ENCODE measurements at regions not wholly inside any gene's neighbourhood (a gene's known extent, or its start where the extent isn't known, plus 50 kb on each side); places are given as distances from the start of the nearest gene placed in this dataset.

DNA sequence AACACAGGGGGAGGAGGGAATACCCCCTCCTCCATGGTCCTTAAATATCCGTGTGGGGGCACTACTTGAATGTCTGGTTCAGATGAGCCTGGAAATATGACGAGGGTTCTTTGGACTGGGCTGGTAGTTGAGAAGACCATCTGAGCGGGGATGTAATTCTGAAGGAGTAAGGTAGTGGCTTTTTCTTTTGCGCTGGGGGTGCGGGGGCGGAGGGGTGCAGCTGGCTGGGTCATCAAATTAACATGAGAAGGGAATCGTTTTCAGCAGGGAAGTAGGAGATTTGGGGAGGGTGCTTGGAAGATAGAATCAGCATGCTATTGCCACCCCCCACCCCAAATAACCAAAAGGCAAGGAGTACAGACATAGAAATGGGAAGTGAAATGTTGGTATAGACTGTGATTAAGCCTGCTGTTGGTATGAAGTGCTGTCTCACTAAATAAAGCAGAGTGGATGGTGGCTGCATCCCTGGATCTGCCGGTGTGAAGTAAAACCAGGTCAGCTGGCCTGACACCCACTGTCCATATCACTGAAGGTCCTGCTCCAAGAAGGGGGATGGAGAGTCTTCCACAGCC, 121.9 kb upstream of the HSD17B12 start:
- Histone ChIP-seq H3K9me3 (replicated peaks) (no peaks in the 10 kb centered on the region), H3K27me3 (replicated peaks) (peaks cover 85% of the 10 kb centered on the region), H3K4me3 (no peak overlapping the region), H3K27ac (no peak overlapping the region), H3K4me1 (replicated peaks) (no peaks in the 10 kb centered on the region), H3K36me3 (no peaks in the 10 kb centered on the region)
- no peak for DNase-seq (ENCODE audit: low read depth in 1 of 2, low spot score in 2 of 2)

- no peak overlapping the region for H3K27ac ChIP-seq
- no peak for DNase-seq (ENCODE audit: low read depth in 1 of 2, low spot score in 2 of 2)
- H3K4me3 ChIP-seq = no peak overlapping the region
- H3K4me1 ChIP-seq (replicated peaks) = no peaks in the 10 kb centered on the region
- H3K36me3 ChIP-seq = no peaks in the 10 kb centered on the region
- peaks cover 58% of the 10 kb centered on the region for H3K27me3 ChIP-seq (replicated peaks)
- H3K9me3 ChIP-seq (replicated peaks) = no peaks in the 10 kb centered on the region
Observed at GRCh38 chr11:43561832-43562231, 118.7 kb upstream of the HSD17B12 start.

DNA sequence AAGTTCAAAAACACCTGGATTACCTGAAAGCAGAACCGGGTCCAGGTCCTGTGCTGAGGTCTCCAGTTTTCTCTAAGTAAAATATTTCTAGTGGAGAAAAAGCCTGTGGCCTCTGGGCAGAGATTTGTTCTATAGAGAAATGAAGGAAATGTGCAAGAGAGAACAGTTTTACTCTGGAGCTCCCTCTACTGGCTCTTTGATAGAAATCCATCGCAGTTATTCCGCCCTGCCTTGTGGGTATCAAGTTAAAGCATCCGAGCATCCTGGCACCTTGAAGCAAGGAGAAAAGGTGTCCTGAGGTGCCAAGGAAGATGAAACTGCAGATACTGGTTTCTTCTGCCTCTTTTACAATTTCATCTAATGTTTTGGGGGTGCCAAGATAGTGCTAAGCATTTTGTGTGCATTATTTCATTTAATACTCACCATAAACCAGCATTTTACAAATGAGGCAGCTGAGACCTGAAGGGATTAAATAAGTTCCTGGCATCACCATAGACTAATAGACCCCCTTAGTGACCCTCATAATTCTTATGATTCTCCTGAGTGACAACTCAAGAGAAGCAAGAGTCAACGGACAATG, 113.1 kb upstream of the HSD17B12 start:
- peak in 1 of 2 experiments; percentile 38 for DNase-seq (ENCODE audit: low read depth in 1 of 2, low spot score in 2 of 2)
- Histone ChIP-seq H3K4me1 (replicated peaks) (no peaks in the 10 kb centered on the region), H3K27ac (no peak overlapping the region), H3K9me3 (replicated peaks) (no peaks in the 10 kb centered on the region), H3K36me3 (no peaks in the 10 kb centered on the region), H3K4me3 (no peak overlapping the region), H3K27me3 (replicated peaks) (peaks cover 16% of the 10 kb centered on the region)

DNA sequence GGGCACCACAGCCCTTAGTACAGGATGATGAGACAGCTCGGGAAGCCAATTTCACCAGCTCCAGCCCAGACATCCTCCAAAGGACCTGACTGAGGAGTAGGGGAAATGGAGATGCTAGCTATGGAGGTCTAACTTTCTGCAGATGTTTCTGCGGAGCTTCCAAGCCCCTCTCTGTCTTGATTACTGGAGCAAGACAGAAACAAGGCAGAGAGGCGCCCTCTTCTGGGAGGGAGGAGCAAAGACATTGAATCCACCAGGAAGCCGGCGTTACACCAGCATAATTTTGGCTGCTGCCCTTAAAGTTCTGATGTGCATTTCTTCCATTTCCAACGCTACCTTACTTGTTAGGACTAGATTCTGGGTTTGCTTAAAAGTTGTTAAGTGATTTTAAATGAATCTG, 107.3 kb upstream of the HSD17B12 start:
- no peak for DNase-seq (ENCODE audit: low read depth in 1 of 2, low spot score in 2 of 2)

DNA sequence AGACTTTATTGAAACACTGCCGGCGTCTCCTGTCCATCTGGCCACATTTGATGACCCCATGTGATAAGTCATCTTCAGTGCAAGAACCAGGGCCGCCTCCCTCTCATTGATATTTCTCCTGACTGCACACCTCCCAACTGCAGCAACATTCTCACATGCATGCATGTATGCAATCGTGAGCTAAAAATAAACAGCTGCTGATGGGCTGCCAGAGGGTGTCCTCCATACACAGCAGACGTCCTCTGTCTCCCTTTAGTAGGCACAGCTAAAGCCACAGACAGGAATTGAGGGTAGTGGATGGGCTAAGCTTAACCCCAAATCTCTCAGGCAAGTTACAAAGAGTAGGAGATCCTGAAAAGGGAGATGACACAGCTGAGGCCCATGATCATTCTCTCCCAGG, 106.7 kb upstream of the HSD17B12 start:
- H3K36me3 ChIP-seq = no peaks in the 10 kb centered on the region
- peaks cover 9% of the 10 kb centered on the region for H3K4me1 ChIP-seq (replicated peaks)
- no peak for DNase-seq (ENCODE audit: low read depth in 1 of 2, low spot score in 2 of 2)
- H3K27ac ChIP-seq = no peak overlapping the region
- H3K9me3 ChIP-seq (replicated peaks) = no peaks in the 10 kb centered on the region
- no peak overlapping the region for H3K4me3 ChIP-seq
- H3K27me3 ChIP-seq (replicated peaks) = peaks cover 70% of the 10 kb centered on the region

More for the DNA sequence above, 107.3 kb upstream of the HSD17B12 start:
- Histone ChIP-seq H3K9me3 (replicated peaks) (no peaks in the 10 kb centered on the region), H3K4me3 (no peak overlapping the region), H3K4me1 (replicated peaks) (peaks cover 9% of the 10 kb centered on the region), H3K27ac (no peak overlapping the region), H3K36me3 (no peaks in the 10 kb centered on the region), H3K27me3 (replicated peaks) (peaks cover 65% of the 10 kb centered on the region)

DNA sequence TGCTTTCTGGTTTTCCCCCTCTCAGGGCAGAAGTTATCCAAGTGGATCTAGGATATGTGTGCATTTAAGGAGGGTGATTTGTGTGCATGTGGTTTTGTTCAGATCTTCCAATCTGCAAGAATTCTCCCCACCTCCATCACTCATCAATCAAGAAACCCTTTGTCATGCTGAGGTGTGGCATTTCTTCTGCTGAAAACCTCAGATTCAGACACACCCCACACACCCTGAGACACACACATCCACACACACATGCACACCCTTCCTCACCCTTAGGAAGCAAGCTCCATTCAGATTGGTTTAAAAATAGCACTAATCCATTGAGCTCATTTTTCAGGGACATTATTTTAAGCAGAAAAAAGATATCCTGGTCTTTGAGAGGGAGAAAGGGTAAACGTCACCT, 106.1 kb upstream of the HSD17B12 start:
- Histone ChIP-seq H3K27ac (no peak overlapping the region), H3K4me3 (no peak overlapping the region), H3K9me3 (replicated peaks) (no peaks in the 10 kb centered on the region), H3K36me3 (no peaks in the 10 kb centered on the region), H3K4me1 (replicated peaks) (peaks cover 13% of the 10 kb centered on the region), H3K27me3 (replicated peaks) (peaks cover 75% of the 10 kb centered on the region)
- DNase-seq (ENCODE audit: low read depth in 1 of 2, low spot score in 2 of 2) = no peak

DNA sequence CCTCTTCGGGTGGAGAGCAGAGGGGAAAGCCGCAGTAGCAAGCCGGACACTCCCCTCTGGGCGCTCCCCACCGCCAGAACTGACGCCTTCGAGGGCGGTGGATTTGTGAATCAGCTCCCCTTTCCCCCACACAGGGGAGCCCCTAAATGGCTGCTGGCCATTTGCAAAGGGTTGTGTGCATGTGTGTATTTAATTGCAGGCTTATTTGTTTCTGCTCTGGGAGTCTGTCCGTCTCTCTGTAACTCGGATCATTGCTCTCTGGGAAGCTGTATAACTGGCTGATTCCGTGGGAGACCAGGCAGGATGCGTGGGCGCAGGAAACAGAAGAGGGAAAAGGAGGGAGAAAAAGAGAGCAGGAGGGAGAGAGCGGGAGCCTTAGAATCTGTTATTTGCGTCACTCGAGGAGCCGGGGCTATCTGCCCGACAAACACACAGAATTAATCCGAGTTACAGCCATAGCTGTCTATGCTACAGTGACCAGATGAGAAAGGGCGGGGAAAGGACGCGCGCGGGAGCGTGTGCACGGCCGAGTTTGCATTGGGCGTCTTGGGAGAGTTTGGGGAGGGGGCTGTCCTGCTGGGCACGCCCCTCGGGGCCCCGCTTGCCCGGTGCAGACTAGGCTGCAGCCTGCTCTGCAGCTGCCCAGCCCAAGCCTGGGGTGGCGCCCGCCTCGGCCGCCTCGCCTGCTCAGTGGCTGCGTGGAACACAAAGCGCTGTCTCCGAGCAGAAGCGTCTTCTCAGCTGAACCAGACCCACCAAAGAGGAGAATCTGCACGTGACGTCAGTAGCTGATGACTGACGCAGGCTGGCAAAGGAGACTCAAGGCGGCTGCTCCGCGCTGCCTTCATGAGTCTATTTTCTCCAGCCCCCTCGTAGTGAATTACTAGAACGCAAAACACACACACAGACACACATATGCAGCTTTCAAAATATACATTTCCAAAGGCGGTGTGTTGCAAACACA, 105.3 kb upstream of the HSD17B12 start:
- no peak overlapping the region for H3K4me3 ChIP-seq
- 0 out of 2 replicates have a peak, but pooled peaks cover 2% of the 10 kb centered on the region for H3K9me3 ChIP-seq (replicated peaks)
- no peak overlapping the region for H3K27ac ChIP-seq
- peaks cover 81% of the 10 kb centered on the region for H3K27me3 ChIP-seq (replicated peaks)
- H3K4me1 ChIP-seq (replicated peaks) = peaks cover 19% of the 10 kb centered on the region
- DNase-seq (ENCODE audit: low read depth in 1 of 2, low spot score in 2 of 2) = no peak
- no peaks in the 10 kb centered on the region for H3K36me3 ChIP-seq

DNA sequence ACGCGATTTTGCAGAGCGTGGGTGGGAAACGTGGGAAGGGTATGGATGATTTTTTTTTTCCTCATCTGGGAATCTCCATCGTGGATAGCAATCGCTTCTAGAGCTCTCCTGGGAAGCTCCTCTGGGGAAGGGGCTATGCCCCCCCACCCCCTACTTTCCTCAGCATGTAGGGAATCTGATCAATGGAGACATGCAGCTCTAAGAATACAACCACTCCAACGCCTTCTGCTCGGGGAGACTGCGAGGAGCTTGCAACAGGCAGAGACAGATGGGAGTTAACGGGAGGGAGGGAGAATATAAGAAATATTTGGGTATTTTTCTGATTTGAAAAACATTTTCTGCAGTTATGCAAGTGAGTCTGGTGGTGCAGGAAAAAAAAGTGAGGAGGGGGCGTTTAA, 104.6 kb upstream of the HSD17B12 start:
- no peak overlapping the region for H3K4me3 ChIP-seq
- peaks cover 83% of the 10 kb centered on the region for H3K27me3 ChIP-seq (replicated peaks)
- H3K4me1 ChIP-seq (replicated peaks) = peaks cover 21% of the 10 kb centered on the region

DNA sequence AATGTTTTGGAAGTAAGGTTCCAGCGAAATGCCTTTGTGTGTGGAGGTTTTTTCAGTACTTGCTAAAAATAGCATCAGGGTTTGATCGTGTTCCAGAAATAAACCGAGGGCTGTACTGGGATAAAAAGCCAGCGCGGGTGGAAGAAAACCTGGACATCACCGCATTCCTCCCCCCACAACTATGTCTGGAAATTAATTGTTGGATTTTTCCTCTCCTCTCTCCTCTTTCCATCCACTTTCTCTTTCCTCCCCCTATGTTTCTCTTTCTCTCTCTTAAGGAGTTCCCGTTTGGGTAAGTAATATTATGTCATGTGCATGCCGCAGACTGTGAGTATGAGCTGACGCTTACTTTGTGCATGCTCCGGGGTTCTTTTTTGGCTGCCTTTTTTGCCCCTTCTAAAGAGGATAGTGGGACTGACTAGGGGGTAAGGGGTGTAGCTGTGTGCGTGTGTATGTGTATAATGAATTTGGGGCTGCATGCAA, 104.2 kb upstream of the HSD17B12 start:
- Histone ChIP-seq H3K27ac (no peak overlapping the region), H3K9me3 (replicated peaks) (0 out of 2 replicates have a peak, but pooled peaks cover 2% of the 10 kb centered on the region), H3K4me3 (no peak overlapping the region), H3K4me1 (replicated peaks) (peaks cover 25% of the 10 kb centered on the region), H3K27me3 (replicated peaks) (peaks cover 87% of the 10 kb centered on the region), H3K36me3 (no peaks in the 10 kb centered on the region)
- no peak for DNase-seq (ENCODE audit: low read depth in 1 of 2, low spot score in 2 of 2)

More for the DNA sequence above, 104.6 kb upstream of the HSD17B12 start:
- 0 out of 2 replicates have a peak, but pooled peaks cover 2% of the 10 kb centered on the region for H3K9me3 ChIP-seq (replicated peaks)
- no peaks in the 10 kb centered on the region for H3K36me3 ChIP-seq
- H3K27ac ChIP-seq = no peak overlapping the region
- DNase-seq (ENCODE audit: low read depth in 1 of 2, low spot score in 2 of 2) = peak in 1 of 2 experiments; percentile 32

GRCh38 chr11:43576803-43577521, 103.6 kb upstream of the HSD17B12 start:
- Histone ChIP-seq H3K4me1 (replicated peaks) (peaks cover 25% of the 10 kb centered on the region), H3K27ac (no peak overlapping the region), H3K36me3 (no peaks in the 10 kb centered on the region), H3K27me3 (replicated peaks) (peaks cover 93% of the 10 kb centered on the region), H3K4me3 (no peak overlapping the region), H3K9me3 (replicated peaks) (0 out of 2 replicates have a peak, but pooled peaks cover 2% of the 10 kb centered on the region)
- DNase-seq (ENCODE audit: low read depth in 1 of 2, low spot score in 2 of 2) = peak in 1 of 2 experiments; percentile 65

GRCh38 chr11:43577566-43578264, 102.8 kb upstream of the HSD17B12 start:
- DNase-seq (ENCODE audit: low read depth in 1 of 2, low spot score in 2 of 2) = no peak
- Histone ChIP-seq H3K4me3 (no peak overlapping the region), H3K36me3 (no peaks in the 10 kb centered on the region), H3K27ac (no peak overlapping the region), H3K4me1 (replicated peaks) (peaks cover 25% of the 10 kb centered on the region), H3K9me3 (replicated peaks) (0 out of 2 replicates have a peak, but pooled peaks cover 2% of the 10 kb centered on the region), H3K27me3 (replicated peaks) (peaks cover 94% of the 10 kb centered on the region)

DNA sequence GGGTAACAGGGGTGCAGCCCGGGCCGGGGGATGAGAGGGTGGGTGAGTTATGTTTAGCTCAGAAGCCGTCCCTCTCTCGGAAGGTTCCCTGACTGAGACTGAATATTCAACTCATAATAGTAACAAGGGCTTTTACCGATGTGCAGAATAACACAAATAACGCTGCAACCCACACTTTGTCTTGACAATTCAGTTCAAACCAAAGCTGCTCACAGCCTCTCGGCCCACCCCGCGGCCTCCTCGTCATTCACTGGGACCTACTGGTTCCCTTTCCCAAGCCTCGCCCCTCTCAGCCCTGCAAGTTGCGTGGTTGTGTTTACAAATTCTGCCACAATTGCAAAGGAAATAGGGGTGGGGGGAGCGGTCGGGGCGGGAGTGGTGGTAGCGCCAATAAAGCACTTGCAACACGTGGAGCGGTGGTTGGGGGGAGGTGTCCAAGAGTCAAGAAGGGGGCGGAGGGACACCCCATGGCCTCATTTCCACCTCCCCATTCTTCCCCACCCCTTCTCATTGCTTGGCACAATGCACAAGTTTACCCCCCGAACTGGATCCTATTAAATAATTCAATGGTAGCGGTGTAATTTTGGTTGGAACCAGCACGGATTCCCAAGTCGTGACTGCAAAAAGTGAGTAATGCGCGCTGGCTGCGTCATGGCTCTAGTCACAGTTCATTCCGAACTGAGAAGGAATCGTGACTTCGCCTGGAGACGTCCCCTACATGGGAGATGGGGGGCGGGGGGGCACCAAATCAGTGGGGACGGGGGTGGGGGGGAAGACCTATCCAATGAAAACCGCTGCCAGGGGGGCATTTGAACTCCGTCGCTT, 102.0 kb upstream of the HSD17B12 start:
- H3K27me3 ChIP-seq (replicated peaks) = peaks cover 96% of the 10 kb centered on the region
- DNase-seq (ENCODE audit: low read depth in 1 of 2, low spot score in 2 of 2) = no peak
- H3K9me3 ChIP-seq (replicated peaks) = 0 out of 2 replicates have a peak, but pooled peaks cover 2% of the 10 kb centered on the region
- peaks cover 25% of the 10 kb centered on the region for H3K4me1 ChIP-seq (replicated peaks)
- no peak overlapping the region for H3K27ac ChIP-seq
- H3K4me3 ChIP-seq = peak overlapping the region; percentile 32
- H3K36me3 ChIP-seq = no peaks in the 10 kb centered on the region

All from SJSA1 (cell line).